Ishikawa (cell line): ENCODE measurements at regions not wholly inside any gene's neighbourhood (a gene's known extent, or its start where the extent isn't known, plus 50 kb on each side); places are given as distances from the start of the nearest gene placed in this dataset.

Experiments used
- EP300 ChIP-seq: IDR thresholded peaks from 2 replicates; pipeline ENCODE4 v1.6.1; 2012; ENCODE audit warnings: borderline replicate concordance
- FOXM1 ChIP-seq: IDR thresholded peaks from 2 replicates; pipeline ENCODE4 v1.6.1; 2012; ENCODE audit warnings: low read depth, borderline replicate concordance
- RAD21 ChIP-seq: IDR thresholded peaks from 2 replicates; pipeline ENCODE4 v1.6.1; 2012; ENCODE audit warnings: low read depth
- TAF1 ChIP-seq: IDR thresholded peaks from 2 replicates; pipeline ENCODE4 v1.6.1; 2012; ENCODE audit warnings: low read depth, mild to moderate bottlenecking
- YY1 ChIP-seq: IDR thresholded peaks from 2 replicates; pipeline ENCODE4 v1.6.1; 2012; ENCODE audit warnings: low read depth
- TF ChIP-seq, protein P1 (sequence below): IDR thresholded peaks from 2 replicates; pipeline ENCODE4 v1.6.1; 2012
- TF ChIP-seq, protein P2 (sequence below): IDR thresholded peaks from 2 replicates; pipeline ENCODE4 v1.6.1; 2012; ENCODE audit warnings: low read depth, mild to moderate bottlenecking

DNA sequence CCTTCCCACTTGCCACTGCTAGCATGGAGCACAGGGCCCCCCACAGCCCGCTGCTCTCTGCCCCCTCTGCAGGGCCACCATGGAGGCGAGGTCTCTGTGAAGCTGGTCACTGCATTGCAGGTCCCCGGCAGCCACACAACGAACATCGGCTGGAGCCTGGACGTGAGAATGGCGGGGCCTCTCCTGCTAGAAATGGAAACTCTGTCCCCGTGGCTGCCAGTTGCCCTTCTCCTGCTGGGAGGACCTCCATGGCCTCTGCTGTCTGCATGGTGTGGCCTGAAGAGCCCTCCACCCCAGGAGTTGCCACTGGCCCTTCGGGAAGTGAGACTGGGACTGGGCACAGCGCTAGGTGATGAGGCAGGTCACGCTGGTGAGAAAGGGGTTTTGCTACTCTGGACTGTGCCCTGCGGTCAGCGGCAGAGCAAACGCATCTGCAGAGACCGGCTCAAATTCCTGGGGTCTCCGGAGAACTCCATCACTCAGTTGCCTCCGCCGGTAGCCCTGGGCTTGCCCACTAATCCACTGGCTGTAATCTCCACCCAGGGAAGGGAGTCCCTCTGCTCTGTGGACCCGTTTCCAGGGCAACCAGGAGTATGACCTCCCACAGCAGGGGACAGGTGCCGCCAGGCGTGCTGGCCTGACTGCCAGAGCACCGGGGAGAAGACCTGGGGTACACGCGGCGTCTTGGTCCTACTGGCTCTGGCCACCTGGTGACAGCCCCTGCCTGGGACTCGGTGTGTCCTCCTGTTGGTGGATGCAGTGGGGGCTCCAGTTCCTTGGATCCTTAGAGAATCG, 806.3 kb downstream of the BRD1 start:
- TF ChIP-seq FOXM1 (no peak), RAD21 (no peak), TAF1 (no peak), YY1 (no peak), EP300 (no peak)
- TF ChIP-seq, protein P1, sequence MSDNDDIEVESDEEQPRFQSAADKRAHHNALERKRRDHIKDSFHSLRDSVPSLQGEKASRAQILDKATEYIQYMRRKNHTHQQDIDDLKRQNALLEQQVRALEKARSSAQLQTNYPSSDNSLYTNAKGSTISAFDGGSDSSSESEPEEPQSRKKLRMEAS: no peak
- TF ChIP-seq, protein P2, sequence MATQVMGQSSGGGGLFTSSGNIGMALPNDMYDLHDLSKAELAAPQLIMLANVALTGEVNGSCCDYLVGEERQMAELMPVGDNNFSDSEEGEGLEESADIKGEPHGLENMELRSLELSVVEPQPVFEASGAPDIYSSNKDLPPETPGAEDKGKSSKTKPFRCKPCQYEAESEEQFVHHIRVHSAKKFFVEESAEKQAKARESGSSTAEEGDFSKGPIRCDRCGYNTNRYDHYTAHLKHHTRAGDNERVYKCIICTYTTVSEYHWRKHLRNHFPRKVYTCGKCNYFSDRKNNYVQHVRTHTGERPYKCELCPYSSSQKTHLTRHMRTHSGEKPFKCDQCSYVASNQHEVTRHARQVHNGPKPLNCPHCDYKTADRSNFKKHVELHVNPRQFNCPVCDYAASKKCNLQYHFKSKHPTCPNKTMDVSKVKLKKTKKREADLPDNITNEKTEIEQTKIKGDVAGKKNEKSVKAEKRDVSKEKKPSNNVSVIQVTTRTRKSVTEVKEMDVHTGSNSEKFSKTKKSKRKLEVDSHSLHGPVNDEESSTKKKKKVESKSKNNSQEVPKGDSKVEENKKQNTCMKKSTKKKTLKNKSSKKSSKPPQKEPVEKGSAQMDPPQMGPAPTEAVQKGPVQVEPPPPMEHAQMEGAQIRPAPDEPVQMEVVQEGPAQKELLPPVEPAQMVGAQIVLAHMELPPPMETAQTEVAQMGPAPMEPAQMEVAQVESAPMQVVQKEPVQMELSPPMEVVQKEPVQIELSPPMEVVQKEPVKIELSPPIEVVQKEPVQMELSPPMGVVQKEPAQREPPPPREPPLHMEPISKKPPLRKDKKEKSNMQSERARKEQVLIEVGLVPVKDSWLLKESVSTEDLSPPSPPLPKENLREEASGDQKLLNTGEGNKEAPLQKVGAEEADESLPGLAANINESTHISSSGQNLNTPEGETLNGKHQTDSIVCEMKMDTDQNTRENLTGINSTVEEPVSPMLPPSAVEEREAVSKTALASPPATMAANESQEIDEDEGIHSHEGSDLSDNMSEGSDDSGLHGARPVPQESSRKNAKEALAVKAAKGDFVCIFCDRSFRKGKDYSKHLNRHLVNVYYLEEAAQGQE: no peak
